Tibial nerve (tissue), 4 donors: ENCODE measurements at regions not wholly inside any gene's neighbourhood (a gene's known extent, or its start where the extent isn't known, plus 50 kb on each side); places are given as distances from the start of the nearest gene placed in this dataset.
"Not testable (repeated sequence)": the region's sequence is repeated elsewhere in the genome, so short reads cannot be mapped to it uniquely, and the experiment has no call there.

Experiments
- CTCF ChIP-seq, 5 experiments: fragments of 200-600 bp in 3 of 5; fragments of 450-650 bp in 2 of 5; sonication (generic) in 3 of 5; IDR thresholded peaks; one replicate each; pipeline ENCODE4 v1.5.1; 2016 to 2019; ENCODE audit warnings: antibody characterized with exemption in 5 of 5, mild to moderate bottlenecking in 3 of 5, moderate library complexity in 2 of 5
- EP300 ChIP-seq, 2 donors: sonication (generic); formaldehyde crosslinking; IDR thresholded peaks; one replicate each; pipeline ENCODE4 v1.6.1; 2017; ENCODE audit warnings: antibody characterized with exemption in 2 of 2, mild to moderate bottlenecking in 1 of 2
- POLR2A ChIP-seq, 2 donors: fragments of 450-650 bp; IDR thresholded peaks; one replicate each; pipeline ENCODE4 v1.6.1; 2017; ENCODE audit warnings: antibody characterized with exemption in 2 of 2, mild to moderate bottlenecking in 2 of 2, moderate library complexity in 2 of 2

GRCh38 chr1:149275802-149276201 is 172.5 kb upstream of the NBPF9 start:
- TF ChIP-seq CTCF, EP300, POLR2A (IDR thresholded peaks at IDR 0.05): not testable (repeated sequence)
